ENCODE measurements at regions not wholly inside any gene's neighbourhood (a gene's known extent, or its start where the extent isn't known, plus 50 kb on each side); places are given as distances from the start of the nearest gene placed in this dataset.

DNA sequence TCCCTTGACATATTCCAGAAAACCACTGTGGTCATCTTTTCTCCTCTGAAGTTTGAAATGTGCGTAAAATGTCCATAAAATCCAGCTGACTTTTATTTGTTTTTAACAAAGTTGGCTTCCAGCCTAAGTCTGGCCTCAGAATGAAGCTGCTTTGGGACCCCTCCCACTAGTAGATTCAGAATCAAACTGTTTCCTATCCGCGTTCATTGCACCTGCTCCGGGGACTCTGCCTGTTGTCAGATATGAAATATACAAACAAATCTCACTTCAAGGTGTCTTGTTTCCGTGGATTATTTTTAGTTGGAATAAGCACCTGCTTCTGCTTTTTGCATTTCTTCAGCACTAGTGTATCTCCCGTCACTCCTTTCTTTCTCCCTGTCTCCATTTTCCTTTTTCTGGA is 115.7 kb upstream of the FHL2 start:
- no peaks in the 10 kb centered on the region for H3K79me2 ChIP-seq (ENCODE audit: insufficient read depth, low read length)
- no peak for TF ChIP-seq CBX3 (IDR thresholded peaks at IDR 0.05; ENCODE audit: low read depth)
- TF ChIP-seq SP1 (IDR thresholded peaks at IDR 0.05; ENCODE audit: low read depth), result no peak
- POLR2A ChIA-PET, result no interaction called here

DNA sequence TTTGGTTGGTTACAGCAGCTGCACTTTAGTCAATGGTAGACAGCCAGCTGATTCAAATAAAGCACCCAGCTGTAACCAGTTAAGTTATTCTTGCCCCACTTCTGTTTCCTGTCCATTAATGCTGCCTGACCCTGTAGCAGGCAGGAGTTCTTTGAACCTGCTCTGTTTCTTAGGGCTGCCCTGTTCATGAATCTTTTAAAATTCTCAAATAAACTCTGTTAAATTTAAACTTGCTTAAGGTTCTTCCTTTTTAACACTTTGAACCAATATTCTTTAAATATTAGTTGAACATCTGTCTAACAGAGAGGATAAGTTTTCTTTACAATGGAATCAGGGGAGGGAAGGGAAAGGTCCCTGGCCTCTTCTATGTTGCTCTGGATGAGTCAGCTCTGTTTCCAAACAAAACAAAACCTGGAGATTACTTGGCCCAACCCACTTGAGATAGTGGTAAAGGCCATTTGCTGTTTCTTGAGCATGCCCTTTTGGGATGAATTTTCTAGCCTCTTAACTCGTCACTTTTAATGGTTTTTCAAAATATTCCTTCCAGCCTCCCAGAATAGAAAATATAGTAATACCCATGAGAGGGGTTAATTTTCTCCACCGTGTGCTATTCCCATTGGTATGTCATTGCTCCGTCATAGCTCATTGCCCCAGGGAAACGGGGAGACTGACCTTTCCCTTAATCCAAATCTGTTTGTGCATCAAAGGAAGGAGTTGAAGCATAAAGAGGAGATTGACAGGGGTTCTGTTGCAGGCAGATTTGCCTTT is 112.1 kb upstream of the FHL2 start:
- no peak for TF ChIP-seq SP1 (IDR thresholded peaks at IDR 0.05; ENCODE audit: low read depth)
- TF ChIP-seq, protein P1, sequence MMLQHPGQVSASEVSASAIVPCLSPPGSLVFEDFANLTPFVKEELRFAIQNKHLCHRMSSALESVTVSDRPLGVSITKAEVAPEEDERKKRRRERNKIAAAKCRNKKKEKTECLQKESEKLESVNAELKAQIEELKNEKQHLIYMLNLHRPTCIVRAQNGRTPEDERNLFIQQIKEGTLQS (IDR thresholded peaks at IDR 0.05), result no peak
- Histone ChIP-seq H3K9me3 (ENCODE audit: control insufficient read depth in 1 of 2, insufficient read depth in 1 of 2, low read depth in 1 of 2, low read length in 2 of 2) (no peaks in the 10 kb centered on the region), H3K27me3 (ENCODE audit: insufficient read depth, low read length) (0 out of 2 replicates have a peak, but pooled peaks cover 4% of the 10 kb centered on the region), H3K4me1 (ENCODE audit: control insufficient read depth in 1 of 2, insufficient read depth in 2 of 2, low read length in 2 of 2) (peaks cover 6 to 10% of the 10 kb centered on the region in 2 experiments; a peak in 3 of 4 replicates), H3K9ac (ENCODE audit: low read length) (no peak overlapping the region), H4K20me1 (ENCODE audit: insufficient read depth) (no peaks in the 10 kb centered on the region), H3K9me2 (ENCODE audit: insufficient read depth) (no peaks in the 10 kb centered on the region), H3K27ac (ENCODE audit: low read depth, low read length) (no peak overlapping the region), H2AFZ (ENCODE audit: low read depth, low read length, poor library complexity, severe bottlenecking) (no peak overlapping the region), H3K4me3 (replicated peaks in 1 of 2; ENCODE audit: low read depth in 1 of 2, low read length in 2 of 2) (no peak overlapping the region), H3K4me2 (ENCODE audit: low read length) (no peak overlapping the region), H3K36me3 (ENCODE audit: control insufficient read depth in 1 of 2, insufficient read depth in 2 of 2, low read length in 2 of 2) (no peaks in the 10 kb centered on the region), H3K79me2 (ENCODE audit: insufficient read depth, low read length) (no peaks in the 10 kb centered on the region)
- DNase-seq (ENCODE audit: low read depth, low spot score) (peak; percentile 4), ATAC-seq (peak; percentile 59; the same call in 1 of the 2 replicates)
- POLR2A ChIA-PET, result interaction anchor here (0.9 kb wide), 1 partner anchor 113 kb away, joined by 3 read pairs; the partner anchor contains the start of gene FHL2
- RAD21 ChIA-PET (ENCODE audit: low non-redundant PET in 1 of 2, low total read pairs in 2 of 2, uncharacterized antibody in 2 of 2, unreplicated experiment in 2 of 2), result no interaction called here
- CTCF ChIA-PET, result interaction anchor here (1.1 kb wide), 1 partner anchor 10 kb away, joined by 3 read pairs; no protein-coding TSS in a partner anchor
- BruUV-seq (replicated peaks), result no TSS peak
- intact Hi-C loops (cut with micrococcal nuclease), result no loop called here

More for the DNA sequence above, 115.7 kb upstream of the FHL2 start:
- Histone ChIP-seq H3K36me3 (ENCODE audit: control insufficient read depth in 1 of 2, insufficient read depth in 2 of 2, low read length in 2 of 2) (no peaks in the 10 kb centered on the region), H2AFZ (ENCODE audit: low read depth, low read length, poor library complexity, severe bottlenecking) (no peak overlapping the region), H3K9ac (ENCODE audit: low read length) (no peak overlapping the region), H3K4me3 (replicated peaks in 1 of 2; ENCODE audit: low read depth in 1 of 2, low read length in 2 of 2) (no peak overlapping the region), H4K20me1 (ENCODE audit: insufficient read depth) (no peaks in the 10 kb centered on the region), H3K9me3 (ENCODE audit: control insufficient read depth in 1 of 2, insufficient read depth in 1 of 2, low read depth in 1 of 2, low read length in 2 of 2) (no peaks in the 10 kb centered on the region), H3K27me3 (ENCODE audit: insufficient read depth, low read length) (0 out of 2 replicates have a peak, but pooled peaks cover 4% of the 10 kb centered on the region), H3K4me2 (ENCODE audit: low read length) (no peak overlapping the region), H3K27ac (ENCODE audit: low read depth, low read length) (no peak overlapping the region), H3K9me2 (ENCODE audit: insufficient read depth) (no peaks in the 10 kb centered on the region), H3K4me1 (ENCODE audit: control insufficient read depth in 1 of 2, insufficient read depth in 2 of 2, low read length in 2 of 2) (peaks cover 6 to 10% of the 10 kb centered on the region in 2 experiments; a peak in 3 of 4 replicates)
- intact Hi-C loops (cut with micrococcal nuclease), result no loop called here
- ATAC-seq, result no peak
- ChIA-PET CTCF (no interaction called here), RAD21 (ENCODE audit: low non-redundant PET in 1 of 2, low total read pairs in 2 of 2, uncharacterized antibody in 2 of 2, unreplicated experiment in 2 of 2) (no interaction called here)
- no peak for DNase-seq (ENCODE audit: low read depth, low spot score)
- no TSS peak for BruUV-seq (replicated peaks)

All from HCT116 (cell line).